ENCODE measurements at regions not wholly inside any gene's neighbourhood (a gene's known extent, or its start where the extent isn't known, plus 50 kb on each side); places are given as distances from the start of the nearest gene placed in this dataset.

DNA sequence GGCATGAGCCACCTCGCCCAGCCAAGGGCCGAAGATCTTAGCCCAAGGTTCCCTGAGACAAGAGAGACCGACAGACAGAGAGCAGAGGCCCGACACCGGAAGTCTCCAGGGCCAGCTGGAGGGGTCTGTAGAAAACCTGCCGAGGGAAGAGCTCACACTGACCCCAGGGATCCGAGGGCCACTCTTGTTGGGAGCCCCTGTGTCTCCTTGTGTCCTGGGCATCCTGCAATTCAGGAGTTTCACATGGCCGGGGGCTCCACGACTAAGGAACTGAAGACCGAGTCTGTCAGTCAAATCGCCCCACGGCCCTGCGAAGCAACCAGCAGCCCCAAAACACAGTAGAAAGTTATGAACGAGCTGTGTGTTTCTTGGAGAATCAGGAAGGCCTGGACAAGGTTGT is 1482.0 kb downstream of the BRD1 start:
- TF ChIP-seq, protein P1, sequence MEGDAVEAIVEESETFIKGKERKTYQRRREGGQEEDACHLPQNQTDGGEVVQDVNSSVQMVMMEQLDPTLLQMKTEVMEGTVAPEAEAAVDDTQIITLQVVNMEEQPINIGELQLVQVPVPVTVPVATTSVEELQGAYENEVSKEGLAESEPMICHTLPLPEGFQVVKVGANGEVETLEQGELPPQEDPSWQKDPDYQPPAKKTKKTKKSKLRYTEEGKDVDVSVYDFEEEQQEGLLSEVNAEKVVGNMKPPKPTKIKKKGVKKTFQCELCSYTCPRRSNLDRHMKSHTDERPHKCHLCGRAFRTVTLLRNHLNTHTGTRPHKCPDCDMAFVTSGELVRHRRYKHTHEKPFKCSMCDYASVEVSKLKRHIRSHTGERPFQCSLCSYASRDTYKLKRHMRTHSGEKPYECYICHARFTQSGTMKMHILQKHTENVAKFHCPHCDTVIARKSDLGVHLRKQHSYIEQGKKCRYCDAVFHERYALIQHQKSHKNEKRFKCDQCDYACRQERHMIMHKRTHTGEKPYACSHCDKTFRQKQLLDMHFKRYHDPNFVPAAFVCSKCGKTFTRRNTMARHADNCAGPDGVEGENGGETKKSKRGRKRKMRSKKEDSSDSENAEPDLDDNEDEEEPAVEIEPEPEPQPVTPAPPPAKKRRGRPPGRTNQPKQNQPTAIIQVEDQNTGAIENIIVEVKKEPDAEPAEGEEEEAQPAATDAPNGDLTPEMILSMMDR (conservative IDR thresholded peaks at IDR 0.05; ENCODE audit: low read length), result no peak
- no peak for TF ChIP-seq EZH2phosphoT487 (IDR thresholded peaks at IDR 0.05; ENCODE audit: borderline replicate concordance)
